SH-SY5Y (cell line): ENCODE measurements at regions not wholly inside any gene's neighbourhood (a gene's known extent, or its start where the extent isn't known, plus 50 kb on each side); places are given as distances from the start of the nearest gene placed in this dataset.

Experiments
- GATA2 ChIP-seq: IDR thresholded peaks from 2 replicates; pipeline ENCODE4 v1.6.1; 2011; ENCODE audit warnings: mild to moderate bottlenecking, low read depth, low read length
- GATA3 ChIP-seq: IDR thresholded peaks from 2 replicates; pipeline ENCODE4 v1.6.1; 2011; ENCODE audit warnings: low read depth, mild to moderate bottlenecking, low read length, moderate library complexity

GRCh38 chr4:143085659-143086058, 99.1 kb upstream of the USP38 start:
- TF ChIP-seq GATA2, result no peak
- TF ChIP-seq GATA3, result no peak
